Right forelimb (tissue), 1 donor: ENCODE measurements at regions not wholly inside any gene's neighbourhood (a gene's known extent, or its start where the extent isn't known, plus 50 kb on each side); places are given as distances from the start of the nearest gene placed in this dataset.

Source experiments
- DNase-seq: peaks from one replicate; pipeline ENCODE4 v3.0.0-alpha.2; 2018

DNA sequence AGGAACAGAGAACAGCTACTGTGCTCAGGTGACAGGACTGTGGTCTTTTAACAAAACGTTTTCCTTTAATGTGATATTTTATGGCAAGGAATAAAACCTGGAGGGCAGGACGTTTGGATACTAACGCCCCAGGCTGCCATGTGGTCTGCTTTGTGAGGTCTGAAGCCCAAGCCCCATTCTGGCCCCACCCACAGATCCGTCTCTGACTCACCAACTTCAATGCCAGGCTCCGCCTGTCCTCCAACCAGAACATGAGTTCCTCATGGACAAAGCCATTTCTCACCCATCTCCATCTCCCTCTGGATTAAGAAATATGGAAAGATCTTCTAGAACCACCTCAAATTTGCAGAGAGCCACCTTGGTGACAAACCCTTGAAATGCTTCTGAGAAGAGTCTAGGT, 148.8 kb downstream of the CRYBB2 start:
- DNase-seq, result no peak

DNA sequence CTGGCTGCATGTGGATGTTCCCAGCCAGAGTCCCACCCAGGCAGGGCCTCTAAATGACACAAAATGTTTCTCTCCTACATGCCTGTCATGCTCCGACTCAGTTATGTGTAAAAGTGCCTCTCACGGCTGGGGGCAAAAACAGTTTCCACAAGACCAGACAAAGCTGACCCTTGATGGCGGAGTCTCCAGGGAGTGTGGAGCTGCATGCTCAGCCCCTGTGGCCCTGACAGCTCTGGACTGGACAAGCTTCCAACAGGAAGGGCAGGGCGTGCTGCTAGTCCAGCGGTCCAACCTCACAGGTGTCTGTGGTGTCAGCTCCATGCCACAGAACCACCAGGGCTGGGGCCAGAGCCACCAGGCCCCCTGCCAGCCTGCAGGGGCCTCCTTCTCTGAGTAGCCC, 149.6 kb downstream of the CRYBB2 start:
- no peak for DNase-seq

DNA sequence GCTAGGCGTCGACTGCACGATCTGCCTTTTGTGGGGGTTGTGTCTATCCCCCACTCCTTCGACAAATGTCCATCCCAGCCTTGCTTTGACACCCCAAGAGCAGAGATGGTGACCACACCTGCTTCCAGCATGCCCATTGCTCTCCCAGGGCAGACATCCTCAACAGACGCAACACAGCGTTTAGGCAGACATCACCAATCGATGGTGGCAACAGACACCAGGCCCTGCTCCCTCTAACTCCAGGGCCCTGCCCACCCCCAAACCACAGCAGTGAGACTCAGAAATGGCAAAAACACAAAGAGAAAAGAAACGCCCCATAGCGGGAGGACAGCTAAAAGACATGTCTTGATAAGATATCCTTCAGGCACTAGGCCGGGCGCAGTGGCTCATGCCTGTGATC, 150.9 kb downstream of the CRYBB2 start:
- DNase-seq, result no peak

DNA sequence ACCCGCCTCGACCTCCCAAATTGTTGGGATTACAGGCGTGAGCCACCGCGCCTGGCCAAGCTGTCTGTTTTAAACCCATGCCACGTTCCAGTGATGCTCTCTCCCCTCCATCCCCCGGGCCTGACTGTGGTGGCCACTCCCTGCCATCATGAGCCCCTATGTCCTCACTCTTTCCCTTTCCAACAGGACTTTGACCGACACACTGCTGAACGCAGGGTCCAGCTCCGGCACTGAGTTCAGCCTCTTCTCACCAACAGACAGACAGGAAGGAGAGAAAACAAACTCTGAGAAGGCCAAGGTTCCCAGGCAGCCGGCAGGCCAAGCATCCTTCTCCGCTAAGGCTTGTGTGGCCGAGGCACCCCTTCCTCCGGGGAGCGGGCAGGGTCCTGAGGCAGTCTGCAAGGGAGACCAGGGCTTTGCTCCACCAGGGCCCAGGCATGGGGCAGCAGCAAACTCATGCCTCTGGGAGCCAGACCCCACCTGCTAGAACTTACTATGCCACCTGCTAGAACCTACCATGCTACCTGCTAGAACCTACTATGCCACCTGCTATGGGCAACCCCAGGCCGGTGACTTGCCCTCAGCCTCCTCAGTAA, 152.7 kb downstream of the CRYBB2 start:
- DNase-seq, result no peak

DNA sequence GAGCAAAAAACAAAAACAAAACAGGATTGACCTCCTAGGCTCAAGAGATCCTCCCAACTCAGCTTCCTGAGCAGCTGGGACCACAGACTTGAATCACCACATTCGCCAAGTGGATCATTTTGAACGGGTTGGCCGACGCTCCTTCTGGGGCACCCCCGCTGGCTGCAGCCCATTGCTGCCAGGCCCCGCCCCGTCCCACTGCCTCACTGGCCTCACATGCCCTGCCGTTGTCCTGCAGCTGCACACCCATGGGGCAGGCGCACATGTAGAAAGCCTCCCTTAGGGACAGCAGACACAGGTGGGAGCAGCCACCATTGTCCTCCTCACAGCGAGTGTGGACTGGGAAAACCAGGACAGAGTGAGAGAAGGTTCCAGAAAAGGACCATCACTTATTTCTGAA, 154.5 kb downstream of the CRYBB2 start:
- DNase-seq, result no peak

DNA sequence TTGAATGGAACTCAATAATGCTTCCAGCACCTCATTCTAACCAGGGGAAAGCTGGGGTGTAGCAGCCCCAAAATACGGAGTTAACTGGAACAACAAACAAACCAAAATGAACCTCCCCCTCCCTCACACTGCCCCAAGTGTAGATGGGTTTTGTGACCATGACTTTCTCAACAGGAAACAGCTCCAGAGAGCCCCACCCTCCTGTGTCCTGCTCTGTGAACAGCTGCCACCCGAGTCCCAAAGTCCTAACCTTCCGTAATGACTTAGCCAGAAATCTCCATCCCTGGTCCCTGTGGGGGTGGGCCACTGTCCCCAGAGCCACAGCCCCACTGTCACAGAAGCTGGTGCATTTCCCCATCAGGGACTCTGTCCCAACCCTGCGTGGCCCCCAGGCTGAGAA, 155.4 kb downstream of the CRYBB2 start:
- no peak for DNase-seq

DNA sequence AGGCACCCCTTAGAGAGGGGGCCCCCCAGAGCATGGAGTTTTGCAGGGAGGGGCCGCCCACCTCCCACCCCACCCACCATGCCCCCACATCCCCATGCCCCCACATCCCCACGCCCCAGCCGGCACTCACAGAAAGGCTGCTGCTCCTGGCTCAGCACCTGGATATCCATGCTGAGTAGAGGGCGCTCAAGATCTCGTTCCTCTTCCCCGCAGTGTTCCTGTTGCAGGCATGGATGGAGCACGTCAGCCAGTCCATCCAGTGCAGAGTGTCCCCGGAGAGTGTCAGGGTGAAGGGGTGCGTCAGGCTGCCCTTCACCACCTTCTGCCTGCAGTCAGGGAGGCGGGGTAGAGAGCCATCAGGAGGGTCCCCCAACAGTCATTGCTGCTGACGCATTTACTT, 156.2 kb downstream of the CRYBB2 start:
- no peak for DNase-seq

DNA sequence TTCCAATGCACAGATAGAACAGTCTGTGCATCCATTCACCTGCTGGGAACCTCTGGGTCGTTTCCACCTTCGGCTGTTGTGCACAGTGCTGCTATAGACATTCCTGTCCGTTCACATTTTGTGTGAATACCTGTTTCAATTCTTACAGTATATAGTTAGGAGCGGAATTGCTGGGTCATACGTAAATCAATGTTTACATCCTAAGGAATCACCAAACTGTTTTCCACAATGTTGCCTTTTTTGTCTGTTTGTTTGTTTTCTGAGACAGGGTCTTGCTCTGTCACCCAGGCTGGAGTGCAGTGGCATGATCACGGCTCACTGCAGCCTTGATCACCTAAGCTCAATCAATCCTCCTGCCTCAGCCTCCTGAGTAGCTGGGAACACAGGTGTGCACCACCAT, 158.3 kb downstream of the CRYBB2 start:
- DNase-seq, result no peak

DNA sequence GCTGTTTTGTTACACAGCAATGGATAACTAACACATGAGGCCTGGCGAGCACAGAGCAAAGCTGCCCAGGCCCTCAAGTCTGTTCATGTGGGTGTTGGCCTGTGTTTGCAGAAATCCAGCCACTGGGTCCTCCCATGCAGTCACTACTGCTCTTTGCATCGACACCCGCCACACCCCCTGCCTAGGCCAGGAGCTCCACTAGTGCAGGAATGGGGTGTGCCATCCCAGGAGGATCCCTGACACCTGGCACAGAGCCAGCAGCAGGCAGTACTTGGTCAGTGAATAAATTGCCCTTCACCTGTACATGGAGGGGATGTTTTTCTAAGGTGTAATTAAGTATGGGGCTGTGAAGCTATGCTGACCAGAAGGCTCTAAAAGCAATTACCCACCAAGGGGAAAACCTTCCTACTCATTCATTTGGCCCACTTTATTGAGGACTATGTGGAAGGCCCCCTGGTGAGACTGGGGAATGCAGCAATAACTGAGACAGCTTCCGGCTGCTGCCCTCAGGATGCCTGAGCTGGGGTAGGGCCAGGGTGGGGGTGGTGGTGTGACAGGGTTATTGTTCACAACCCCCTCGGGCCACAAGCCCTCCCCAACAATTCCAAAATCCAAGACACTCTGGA, 160.8 kb downstream of the CRYBB2 start:
- DNase-seq, result no peak

DNA sequence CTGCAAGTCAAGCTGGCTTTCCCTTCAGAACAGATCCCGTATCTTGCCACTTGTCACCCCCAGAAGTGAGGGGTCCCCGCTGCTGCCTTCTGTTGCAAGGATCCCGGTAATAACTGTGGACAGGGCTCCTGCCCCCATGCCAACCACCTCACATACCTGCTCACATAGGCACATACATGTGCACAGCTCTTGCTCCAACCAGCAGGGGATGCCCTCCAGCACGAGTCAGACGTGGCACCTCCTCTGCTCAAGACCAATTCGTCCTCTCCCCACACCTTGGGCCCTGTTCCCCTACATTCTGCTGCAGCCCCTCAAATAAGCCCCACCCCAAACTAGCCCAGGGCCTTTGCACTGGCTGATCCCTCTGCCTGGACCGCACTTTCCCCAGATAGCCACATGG, 163.3 kb downstream of the CRYBB2 start:
- DNase-seq, result no peak

DNA sequence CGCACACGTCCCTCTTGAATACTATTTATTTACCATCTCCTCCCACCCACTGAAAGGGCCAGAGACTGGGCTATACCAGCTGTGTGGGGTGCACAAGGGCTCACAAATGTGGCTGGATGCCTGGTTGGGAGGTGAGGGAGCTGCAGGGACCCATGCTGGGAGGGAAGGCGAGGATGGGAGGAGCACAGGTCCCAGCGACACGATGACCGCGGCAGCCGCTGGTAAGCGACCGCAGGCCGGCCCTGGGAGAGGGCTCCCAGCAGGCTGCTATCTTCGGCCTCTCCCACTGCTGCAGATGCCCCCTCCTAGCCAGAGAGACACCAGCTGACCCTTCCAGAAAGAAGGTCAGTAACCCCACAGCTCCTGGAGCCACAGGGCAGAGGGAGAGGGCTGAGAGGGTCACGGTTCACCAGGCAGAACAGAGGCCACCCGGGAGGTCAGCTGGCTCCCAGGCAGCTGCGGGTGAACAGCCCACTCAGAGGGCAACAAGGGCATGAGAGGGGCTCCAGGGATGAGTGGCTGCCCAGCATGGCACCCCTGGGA, 163.9 kb downstream of the CRYBB2 start:
- DNase-seq, result no peak

DNA sequence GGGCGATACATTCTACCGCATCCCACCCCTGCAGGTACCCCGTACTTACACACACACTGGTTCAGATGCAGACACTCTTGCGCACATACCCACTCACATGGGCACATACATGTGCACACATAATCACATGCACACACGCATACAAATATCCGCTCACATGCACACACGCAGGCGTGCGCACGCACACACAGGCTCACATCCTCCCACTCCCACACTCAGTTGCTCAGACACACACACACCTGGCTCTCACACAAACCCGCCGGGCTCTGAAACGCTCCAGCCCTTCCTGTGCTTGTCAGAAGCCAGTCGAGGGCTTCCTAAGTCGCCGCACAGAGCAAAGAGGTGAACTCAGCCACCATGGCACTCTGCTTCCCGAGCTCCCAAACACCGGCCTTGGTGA, 164.5 kb downstream of the CRYBB2 start:
- no peak for DNase-seq

DNA sequence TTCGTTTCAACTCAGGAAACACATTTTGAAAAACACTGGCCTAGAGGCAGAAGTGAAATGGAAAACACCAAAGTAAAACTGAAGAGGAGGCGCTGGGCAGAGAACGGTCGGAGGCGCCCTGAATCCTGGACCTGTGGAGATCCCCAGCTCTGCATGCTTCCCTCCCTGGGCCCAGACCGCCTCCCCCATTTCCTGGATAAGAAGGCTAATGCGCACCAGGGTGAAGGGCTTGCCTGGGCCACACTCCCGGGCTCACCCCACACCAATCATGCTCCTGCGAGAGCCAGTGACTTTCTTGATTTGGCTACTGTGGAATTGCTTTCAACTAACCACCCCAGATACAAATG, 167.1 kb downstream of the CRYBB2 start:
- no peak for DNase-seq

DNA sequence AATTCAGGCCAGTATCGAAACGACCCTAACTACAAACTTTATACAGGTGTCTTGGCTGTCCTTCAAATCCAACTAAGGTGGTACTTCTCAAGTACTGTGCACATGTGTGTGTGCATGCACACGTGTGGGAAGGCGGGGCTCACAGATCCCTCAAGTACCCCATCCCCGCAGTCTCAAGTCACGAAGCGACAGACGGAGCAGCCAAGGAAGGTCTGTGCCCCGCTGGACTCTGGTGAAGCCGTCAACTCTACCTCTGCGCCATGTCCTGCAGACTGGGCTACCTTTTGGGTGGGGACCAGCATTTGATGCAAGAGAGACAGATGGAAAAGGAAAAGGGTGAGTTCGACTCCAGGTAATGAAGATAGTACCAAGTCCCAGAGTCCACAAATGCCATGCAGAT, 169.0 kb downstream of the CRYBB2 start:
- DNase-seq, result no peak

DNA sequence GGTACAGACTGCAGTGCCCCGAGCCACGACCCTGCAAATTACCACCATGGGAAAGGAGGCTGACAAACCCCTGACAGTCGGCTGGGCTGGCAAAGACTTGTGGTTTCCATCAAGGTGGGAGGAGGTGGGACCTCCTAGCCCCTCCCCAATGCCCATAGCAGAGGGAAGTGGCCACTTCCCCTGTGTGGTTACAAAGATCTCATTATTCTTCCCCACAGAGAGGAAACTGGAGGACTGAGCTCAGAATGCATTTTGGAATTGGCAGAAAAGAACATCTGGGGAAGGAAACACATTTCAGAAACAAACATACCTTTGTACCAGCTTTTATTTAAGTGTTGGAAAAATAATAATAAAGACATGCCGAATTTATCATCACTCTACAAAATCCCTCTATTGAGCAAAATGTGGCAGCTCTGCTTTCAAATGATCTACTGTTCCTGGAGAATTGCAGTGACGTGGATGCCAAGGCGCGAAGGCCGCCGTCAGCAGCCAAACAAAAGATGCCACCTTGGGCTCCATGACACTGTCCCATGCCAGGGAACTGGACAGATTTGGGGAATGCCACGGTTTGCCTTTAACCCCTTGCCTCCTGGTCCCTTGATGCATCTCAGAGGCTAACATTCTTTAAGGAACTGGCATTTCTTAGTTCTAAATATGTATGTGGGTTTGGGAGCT, 169.6 kb downstream of the CRYBB2 start:
- no peak for DNase-seq

DNA sequence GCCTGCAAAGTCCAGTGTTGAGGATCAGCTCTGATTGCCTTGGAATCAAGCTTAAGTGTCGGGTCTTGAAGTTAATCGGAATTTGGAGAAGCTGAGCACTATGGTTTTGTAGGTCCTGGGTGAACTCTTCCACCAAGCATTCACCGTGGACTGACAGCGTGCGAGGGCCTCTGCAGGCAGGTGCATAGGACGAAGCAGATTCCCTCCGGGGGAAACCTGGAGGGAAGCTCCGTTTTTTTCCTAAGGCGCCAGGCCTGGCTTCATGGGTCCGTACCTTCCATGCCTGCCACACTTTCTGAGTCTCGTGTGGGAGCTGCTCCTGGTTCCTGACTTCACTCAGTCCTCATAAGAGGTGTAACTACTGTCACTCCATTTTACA, 170.1 kb downstream of the CRYBB2 start:
- no peak for DNase-seq

DNA sequence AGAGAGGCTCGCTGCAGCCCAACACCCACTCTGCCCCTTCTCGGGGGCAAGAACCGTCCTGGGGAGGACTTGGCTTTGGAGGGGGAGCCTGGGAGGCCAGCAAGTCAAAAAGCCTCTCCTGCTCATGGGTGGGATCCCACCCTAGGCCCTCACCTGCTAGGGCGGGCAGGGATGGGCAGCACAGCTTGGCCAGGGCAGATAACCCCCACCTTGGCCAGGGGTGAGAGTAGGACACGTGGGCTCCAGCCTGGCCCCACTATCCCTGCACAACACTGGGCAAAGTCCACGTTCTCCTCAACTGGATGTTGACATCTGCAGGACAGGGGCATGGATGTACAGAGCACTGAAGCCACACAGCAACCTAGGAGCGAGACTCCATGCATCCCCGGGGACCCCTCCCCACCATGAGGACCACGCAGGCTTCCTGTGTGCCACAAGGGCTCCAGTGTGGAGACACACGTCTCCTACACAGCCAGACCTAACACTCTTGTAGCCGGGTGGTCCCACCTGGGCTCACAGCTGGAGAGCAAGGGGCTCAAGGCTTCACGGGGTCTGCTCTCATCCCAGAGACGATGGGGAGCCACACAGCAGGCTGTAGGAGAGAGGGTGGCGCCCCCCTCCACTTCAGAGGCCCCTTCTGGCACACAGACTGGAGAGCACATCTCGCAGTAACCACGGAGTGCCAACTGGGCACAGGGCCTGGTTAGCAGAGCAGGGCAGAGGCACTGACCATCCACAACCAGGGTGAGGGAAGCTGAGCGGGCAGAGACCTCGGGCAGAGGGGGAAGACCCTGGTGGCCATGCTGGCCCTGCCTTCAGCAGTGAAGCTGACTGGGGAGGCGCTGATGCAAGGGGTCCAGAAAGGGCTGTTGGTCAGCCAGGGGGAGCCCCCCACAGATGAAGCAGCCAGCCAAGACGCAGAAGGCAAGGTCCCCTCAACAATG, 171.1 kb downstream of the CRYBB2 start:
- no peak for DNase-seq

DNA sequence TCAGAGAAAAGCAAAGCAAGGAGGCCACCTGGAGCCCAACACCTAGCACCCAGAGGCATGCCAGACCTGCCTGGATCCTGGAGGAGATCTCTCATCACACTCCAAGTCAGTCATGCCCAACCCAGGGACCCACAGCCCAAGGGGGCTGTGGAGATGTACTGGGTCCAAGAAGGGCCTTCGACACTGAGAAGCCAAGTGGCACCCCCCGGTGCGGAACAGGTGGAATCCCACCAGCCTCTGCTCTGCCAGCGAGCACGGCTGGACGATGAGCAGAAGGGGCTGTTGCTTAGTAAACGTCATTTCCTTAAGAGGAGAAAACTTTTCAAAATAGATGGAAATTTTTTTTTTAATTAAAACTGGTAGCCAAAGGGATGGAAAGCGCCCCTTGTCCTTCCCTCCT, 171.9 kb upstream of the GRK3 start:
- DNase-seq, result no peak

DNA sequence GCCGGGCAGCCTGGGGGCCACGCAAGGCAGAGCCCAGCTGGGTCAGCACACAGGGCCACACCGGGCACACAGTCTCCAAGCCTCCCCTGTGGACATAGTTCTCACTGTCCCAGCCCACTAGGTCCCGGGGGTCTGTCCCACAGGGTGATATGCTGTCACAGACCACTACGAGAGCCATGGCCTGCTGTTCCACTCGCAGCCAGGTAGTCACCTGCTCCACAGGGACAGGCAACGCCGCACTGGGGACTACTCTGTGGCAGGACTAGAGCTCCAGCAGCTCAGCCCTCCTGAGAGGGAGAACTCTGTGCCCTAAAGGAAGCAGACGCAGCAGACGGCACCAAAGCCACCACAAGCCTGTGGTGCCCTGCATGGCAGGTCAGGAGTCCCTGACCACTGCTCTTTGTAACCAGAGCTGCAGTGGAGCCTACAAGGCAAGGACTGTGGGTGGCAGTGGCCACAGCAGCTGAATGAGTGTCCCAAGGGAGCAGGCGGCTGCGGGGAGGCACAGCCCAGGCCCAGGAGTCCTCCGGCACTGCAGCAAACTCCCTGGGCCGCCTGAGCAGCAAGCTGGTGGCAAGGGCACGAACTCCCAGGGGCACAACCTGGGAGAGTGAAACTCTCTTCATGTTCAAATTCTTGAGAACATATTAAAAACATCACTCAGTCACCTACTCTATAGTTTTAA, 171.2 kb upstream of the GRK3 start:
- DNase-seq, result no peak

DNA sequence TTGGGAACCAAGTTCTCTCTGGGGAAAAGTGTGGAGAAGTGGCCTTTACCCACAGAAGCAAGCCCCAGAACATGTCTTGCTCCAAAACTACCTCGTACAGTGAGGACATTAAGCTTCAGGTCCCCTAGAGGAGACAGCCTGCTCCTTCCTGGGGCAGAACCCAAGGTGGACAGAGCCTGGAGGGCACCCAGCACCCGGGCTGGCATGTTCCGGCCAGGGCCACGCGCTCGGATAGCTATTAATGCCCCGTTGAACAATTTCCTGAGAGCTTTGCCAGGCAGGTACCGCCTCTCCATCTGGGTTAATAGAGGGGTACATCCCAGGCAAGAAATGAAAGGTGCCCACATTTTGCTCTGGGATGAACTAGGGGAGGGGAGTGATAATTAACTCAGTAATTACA, 169.0 kb upstream of the GRK3 start:
- no peak for DNase-seq

DNA sequence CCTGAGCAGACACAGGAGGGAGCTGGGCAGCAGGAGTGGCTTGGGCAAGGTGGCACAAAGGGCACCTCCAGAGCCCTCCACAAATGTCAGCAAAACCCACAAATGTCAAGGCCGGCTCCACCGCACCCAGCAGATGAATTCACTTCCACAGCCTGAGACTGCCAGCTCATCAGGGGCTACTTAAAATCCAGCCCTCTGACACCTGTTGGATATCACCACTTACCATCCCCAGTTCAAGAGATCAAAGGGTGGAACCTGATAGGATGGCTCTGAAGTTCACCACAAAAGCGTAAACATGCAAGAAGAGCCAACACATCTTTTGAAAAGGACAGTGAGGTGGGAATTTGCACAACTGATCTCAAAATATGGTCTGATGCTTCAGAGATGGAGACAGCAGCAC, 168.6 kb upstream of the GRK3 start:
- no peak for DNase-seq

DNA sequence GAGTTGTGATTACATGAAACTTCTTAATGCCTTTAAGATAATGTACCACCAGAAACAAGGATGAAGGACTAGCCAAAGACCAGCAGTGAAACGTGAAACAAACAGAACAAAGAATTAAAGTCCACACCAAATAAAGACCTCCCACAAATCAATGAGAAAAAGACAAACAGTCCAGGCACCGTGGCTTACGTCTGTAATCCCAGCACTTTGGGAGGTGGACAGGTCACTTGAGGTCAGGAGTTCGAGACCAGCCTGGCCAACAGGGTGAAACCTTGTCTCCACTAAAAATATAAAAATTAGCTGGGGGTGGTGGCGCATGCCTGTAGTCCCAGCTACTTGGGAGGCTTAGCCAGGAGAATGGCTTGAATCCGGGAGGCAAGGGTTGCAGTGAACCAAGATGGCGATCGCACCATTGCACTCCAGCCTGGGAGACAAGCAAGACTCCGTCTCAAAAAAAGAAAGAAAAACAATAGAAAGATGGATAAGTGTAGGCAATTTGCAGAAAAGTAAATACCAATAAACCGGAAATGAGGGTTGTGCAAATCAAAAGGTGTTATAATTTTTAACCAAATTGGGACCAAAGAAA, 167.8 kb upstream of the GRK3 start:
- DNase-seq, result no peak

DNA sequence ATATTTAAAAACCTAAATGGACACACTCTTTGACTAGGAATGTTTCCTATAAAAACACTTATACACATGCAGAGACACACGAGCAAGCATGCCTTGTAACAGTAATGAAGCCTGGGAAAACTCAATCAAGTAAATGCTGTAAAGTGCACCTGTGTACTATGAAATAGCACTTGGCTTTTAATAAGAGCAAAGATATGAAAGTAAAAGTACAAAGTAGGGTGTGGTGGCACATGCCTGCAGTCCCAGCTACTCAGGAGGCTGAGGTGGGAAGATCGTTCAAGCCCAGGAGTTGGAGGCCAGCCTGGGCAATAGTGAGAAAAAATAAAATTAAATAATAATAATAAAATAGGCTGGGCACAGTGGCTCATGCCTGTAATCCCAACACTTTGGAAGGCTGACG, 166.9 kb upstream of the GRK3 start:
- no peak for DNase-seq
